GM12873 (cell line): ENCODE measurements at regions not wholly inside any gene's neighbourhood (a gene's known extent, or its start where the extent isn't known, plus 50 kb on each side); places are given as distances from the start of the nearest gene placed in this dataset.

ENCODE experiments used
- TF ChIP-seq, protein P1 (sequence below): IDR thresholded peaks from 2 replicates; pipeline ENCODE4 v1.5.1; 2012; ENCODE audit warnings: low read depth, mild to moderate bottlenecking, moderate library complexity, low read length, control low read depth; ENCODE audit not compliant: insufficient read depth; ENCODE audit errors: missing control alignments

DNA sequence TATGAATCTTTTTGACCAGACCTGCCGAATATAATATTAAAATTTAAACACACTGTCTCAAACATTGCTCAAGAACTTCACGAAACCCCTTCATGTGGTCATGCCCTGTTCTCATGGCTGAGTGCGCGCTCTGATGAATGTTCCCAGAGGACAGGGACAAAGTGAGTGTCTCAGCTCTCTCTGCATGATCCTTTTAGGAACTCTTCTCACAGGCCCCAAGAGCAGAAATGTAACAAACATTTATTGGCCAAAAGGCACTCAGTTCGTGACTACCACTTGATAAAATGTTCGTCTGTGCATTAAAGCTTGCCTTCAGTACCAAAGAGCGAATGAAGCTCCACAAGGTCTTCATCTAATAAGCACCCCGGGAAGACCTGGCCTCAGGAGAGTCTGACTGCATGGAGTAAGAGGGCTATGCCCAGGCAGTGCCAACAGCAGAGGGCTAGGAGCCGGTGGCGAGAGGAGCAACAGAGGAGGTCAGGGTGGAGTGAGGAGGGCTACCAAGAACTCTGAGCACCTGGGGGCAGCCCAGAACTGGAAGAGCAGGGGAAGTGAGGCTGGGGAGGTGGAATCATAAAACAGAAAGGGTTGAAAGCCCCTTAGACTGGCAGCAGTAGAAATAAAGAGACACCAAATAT is 171.1 kb downstream of the RHOU start:
- TF ChIP-seq, protein P1, sequence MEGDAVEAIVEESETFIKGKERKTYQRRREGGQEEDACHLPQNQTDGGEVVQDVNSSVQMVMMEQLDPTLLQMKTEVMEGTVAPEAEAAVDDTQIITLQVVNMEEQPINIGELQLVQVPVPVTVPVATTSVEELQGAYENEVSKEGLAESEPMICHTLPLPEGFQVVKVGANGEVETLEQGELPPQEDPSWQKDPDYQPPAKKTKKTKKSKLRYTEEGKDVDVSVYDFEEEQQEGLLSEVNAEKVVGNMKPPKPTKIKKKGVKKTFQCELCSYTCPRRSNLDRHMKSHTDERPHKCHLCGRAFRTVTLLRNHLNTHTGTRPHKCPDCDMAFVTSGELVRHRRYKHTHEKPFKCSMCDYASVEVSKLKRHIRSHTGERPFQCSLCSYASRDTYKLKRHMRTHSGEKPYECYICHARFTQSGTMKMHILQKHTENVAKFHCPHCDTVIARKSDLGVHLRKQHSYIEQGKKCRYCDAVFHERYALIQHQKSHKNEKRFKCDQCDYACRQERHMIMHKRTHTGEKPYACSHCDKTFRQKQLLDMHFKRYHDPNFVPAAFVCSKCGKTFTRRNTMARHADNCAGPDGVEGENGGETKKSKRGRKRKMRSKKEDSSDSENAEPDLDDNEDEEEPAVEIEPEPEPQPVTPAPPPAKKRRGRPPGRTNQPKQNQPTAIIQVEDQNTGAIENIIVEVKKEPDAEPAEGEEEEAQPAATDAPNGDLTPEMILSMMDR, result no peak

DNA sequence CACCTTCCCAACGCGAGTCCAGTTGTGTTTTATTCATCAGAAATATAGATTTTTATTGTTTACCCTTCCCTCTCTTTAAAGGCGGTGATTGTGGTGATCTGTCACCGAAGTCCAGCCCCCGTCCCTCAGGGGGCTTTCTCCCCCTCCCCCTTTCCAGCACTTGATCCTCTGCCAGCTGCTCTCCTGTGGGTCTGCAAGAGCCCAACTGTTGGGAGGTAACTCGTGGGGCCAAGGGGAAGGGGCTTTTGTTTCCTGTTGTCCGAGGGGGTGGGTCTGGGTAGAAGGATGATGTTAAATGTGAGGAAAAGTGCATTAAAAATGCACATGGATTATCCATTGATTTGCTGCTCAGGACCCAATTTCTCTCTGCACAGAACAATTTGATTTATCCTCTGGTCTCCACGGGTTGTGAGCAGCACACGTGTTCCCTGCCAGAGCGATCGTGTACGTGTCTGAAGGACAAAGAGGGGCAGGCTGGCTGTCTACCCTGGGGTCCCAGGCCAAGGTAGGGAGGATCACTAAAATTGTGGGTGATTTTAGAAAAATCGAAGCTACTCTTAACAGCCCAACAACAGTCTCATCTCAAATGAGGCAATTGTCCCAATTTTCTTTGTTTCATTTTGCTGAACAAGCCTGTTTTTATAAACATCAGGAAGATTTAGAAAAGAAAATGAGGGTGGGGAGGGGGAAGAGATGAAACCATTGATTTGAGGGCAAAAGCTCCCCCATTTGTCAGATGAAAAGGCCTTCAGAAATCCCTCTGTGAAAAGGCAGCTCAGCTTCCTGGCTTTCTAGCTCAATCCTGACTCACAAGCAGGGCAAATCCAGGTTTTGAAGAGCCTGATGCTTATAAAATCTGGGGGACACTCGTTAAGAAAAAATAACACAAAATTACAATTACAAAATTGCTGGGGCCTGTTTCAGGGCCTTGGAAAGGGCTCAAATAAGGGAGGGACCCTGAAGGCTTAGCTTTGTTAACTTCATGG is 176.2 kb downstream of the RHOU start:
- TF ChIP-seq, protein P1, result no peak

DNA sequence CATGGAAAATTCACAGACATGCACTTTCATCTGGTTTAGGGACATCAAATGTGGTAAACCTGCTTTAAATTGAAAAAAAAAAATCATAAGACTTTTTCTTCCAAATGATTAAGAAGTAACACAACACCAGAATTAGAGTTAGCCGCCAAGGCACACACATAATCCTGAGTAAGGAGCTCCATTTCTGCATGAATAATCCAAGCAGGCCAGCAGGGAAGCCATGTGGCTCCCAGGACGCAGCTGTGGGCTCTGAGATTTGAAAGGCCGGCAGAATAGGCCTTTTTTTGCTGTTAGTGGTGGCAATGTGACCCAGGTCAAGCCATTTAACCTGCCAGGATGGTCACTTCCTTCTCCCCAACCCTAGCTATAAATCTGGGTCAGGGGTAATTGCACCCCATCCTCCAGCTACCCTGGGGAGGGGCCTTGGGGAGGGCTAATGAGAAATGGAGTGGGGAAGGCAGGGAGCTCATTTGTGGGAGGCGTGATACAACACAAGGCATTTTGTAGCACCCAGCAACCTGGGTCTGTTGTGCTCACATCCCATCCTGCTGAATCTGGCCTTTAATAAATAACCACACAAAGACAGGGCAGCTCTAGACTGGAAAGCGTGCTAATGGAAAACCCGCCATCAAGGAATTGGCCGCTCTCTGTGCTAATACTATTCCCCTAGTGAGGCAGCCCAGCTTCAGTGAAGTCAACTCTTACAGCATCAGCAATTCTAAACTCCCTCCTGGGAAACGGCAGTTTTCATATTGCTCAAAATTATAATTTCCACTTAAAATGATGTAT is 178.5 kb downstream of the RHOU start:
- TF ChIP-seq, protein P1, result no peak

DNA sequence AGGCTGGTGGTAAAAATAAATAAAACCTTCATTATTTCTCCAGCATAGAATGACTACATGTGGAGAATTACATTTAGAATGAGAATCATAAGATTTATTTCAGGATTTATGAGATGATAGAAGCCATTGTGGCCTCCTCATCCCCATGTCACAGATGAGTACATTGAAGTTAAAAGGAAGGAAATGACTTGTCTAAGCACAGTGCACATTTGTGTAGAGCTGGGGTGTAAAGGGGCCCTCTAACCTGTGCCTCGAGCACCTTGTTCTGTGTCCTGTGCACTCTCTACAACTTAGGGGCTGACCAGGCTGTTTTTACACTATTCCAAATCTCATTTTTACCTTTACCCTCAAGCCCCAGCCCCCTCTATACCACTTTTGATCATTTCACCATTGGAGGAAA is 179.4 kb downstream of the RHOU start:
- TF ChIP-seq, protein P1, result no peak

DNA sequence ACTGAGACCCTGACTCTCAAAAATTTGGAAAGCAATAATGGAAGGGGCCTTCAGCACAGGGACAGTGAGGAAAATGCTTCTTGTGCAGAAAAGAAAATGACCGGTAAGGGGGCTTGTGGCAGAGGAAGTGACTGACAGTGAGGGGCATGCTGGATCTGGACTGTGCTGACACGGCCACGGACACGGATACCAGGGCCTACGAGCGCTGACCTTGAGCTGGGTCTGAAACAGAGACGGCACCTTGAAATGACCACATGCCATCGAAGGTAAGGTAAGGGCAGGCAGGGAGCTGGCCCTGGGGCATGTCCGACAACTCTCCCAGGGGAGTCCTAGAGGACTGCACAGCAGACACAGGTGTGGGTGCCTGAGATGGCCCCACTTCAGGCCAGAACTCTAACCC is 182.1 kb downstream of the RHOU start:
- TF ChIP-seq, protein P1, result no peak

DNA sequence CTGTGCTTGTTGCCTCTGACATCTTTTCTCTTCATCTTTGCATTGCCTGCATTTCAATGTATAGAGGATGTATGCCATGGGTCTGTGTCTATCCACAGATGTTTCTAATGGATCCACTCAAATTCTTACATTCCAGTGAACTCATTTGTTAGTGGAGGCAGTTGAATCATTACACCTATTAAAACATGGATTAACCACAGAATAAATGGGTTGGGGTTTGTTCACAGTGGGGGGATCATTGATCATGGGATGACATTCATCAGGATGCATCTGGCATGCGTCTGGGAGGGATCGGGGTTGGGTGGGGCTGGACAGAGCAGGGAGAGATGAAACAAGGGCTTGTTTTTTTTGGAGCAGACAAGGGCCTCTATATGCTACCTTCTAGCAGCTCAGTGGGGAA is 182.5 kb downstream of the RHOU start:
- TF ChIP-seq, protein P1, result no peak

DNA sequence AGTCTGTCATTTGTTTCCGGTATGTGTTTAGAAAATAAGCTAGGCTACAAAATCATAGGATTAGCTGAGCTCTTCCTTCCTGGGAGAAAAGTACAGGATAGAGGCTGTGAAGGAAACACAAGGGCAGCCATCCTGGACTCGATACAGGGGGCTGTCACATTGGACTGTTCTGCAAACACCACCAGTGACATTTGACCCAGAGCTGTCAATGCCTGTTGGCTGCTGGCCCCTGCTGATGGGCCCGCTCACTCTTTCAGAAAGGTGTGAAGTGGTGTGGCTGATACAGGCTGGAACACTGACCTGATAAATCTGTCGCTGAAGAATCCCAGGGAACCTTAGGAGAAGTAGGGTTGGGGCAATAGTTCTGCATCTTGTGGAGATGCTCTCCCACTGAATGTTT is 183.1 kb downstream of the RHOU start:
- TF ChIP-seq, protein P1, result no peak
